HepG2 (cell line): ENCODE measurements at regions not wholly inside any gene's neighbourhood (a gene's known extent, or its start where the extent isn't known, plus 50 kb on each side); places are given as distances from the start of the nearest gene placed in this dataset.
"Not testable (repeated sequence)": the region's sequence is repeated elsewhere in the genome, so short reads cannot be mapped to it uniquely, and the experiment has no call there.

Experiments used
- BCL6 ChIP-seq: IDR thresholded peaks from 2 replicates; pipeline ENCODE4 v1.6.1; 2016; ENCODE audit warnings: missing genetic modification reagents, missing compliant biosample characterization
- FOSL2 ChIP-seq: sonication (generic); formaldehyde crosslinking; IDR thresholded peaks from 2 replicates; pipeline ENCODE4 v1.4.0; 2020; ENCODE audit warnings: missing genetic modification reagents
- GATAD2A ChIP-seq: IDR thresholded peaks from 2 replicates; pipeline ENCODE4 v1.6.1; 2016
- NCOA2 ChIP-seq: sonication (generic); formaldehyde crosslinking; IDR thresholded peaks from 2 replicates; pipeline ENCODE4 v1.8.0; 2022; ENCODE audit warnings: inconsistent platforms
- NR2F6 ChIP-seq, 2 experiments: IDR thresholded peaks; 2 replicates each; pipeline ENCODE4 v1.6.1; 2016; ENCODE audit warnings: antibody characterized with exemption in 1 of 2, mild to moderate bottlenecking in 1 of 2
- PHF21A ChIP-seq: sonication (generic); formaldehyde crosslinking; IDR thresholded peaks from 2 replicates; pipeline ENCODE4 v1.5.0; 2020; ENCODE audit warnings: mild to moderate bottlenecking, missing genetic modification reagents
- RARA ChIP-seq: IDR thresholded peaks from 2 replicates; pipeline ENCODE4 v1.6.1; 2016; ENCODE audit warnings: missing genetic modification reagents, missing compliant biosample characterization
- RXRA ChIP-seq: sonication (generic); formaldehyde crosslinking; IDR thresholded peaks from 2 replicates; pipeline ENCODE4 v1.5.1; 2020; ENCODE audit warnings: missing genetic modification reagents
- SAP130 ChIP-seq: IDR thresholded peaks from 2 replicates; pipeline ENCODE4 v1.6.1; 2016; ENCODE audit warnings: low read depth
- SOX13 ChIP-seq, 3 experiments: fragments of 450-650 bp in 1 of 3; sonication (generic) in 1 of 3; formaldehyde crosslinking in 1 of 3; IDR thresholded peaks in 2 of 3; conservative IDR thresholded peaks in 1 of 3; 2 replicates each; pipeline versions ENCODE4 v1.5.0 to v1.6.1; 2016 to 2020; ENCODE audit warnings: antibody characterized with exemption in 1 of 3, mild to moderate bottlenecking in 1 of 3, missing compliant biosample characterization in 1 of 3, missing genetic modification reagents in 1 of 3, moderate library complexity in 1 of 3
- SOX6 ChIP-seq, 2 experiments: fragments of 450-650 bp in 1 of 2; sonication (generic) in 1 of 2; formaldehyde crosslinking in 1 of 2; IDR thresholded peaks; 2 replicates each; pipeline versions ENCODE4 v1.4.0 to v1.6.1; 2017 to 2020; ENCODE audit warnings: antibody characterized with exemption in 1 of 2, mild to moderate bottlenecking in 1 of 2, missing genetic modification reagents in 1 of 2
- TBX2 ChIP-seq: sonication (generic); formaldehyde crosslinking; IDR thresholded peaks from 2 replicates; pipeline ENCODE4 v1.5.0; 2020; ENCODE audit warnings: missing genetic modification reagents, mild to moderate bottlenecking, borderline replicate concordance
- TBX3 ChIP-seq: fragments of 450-650 bp; IDR thresholded peaks from 2 replicates; pipeline ENCODE4 v1.6.1; 2017; ENCODE audit warnings: antibody characterized with exemption, mild to moderate bottlenecking, inconsistent platforms, borderline replicate concordance
- THRA ChIP-seq: sonication (generic); formaldehyde crosslinking; IDR thresholded peaks from 2 replicates; pipeline ENCODE4 v1.4.0; 2020; ENCODE audit warnings: missing genetic modification reagents, borderline replicate concordance
- ZFX ChIP-seq: sonication (generic); formaldehyde crosslinking; IDR thresholded peaks from 2 replicates; pipeline ENCODE4 v1.4.0; 2020; ENCODE audit warnings: mild to moderate bottlenecking, low read depth, missing genetic modification reagents, moderate library complexity
- ZNF687 ChIP-seq: sonication (generic); formaldehyde crosslinking; IDR thresholded peaks from 2 replicates; pipeline ENCODE4 v1.5.1; 2020; ENCODE audit warnings: mild to moderate bottlenecking, missing genetic modification reagents, moderate library complexity

GRCh38 chr16:88167798-88168556, 214.8 kb upstream of the ZNF469 start (continued):
- not testable (repeated sequence) for TF ChIP-seq SOX6, SOX13, NR2F6 (IDR thresholded peaks at IDR 0.05)
- TF ChIP-seq SOX6 (CRISPR knock-in tag; IDR thresholded peaks at IDR 0.05) (peak; percentile 48; the same call in 1 of the 2 replicates), BCL6 (CRISPR knock-in tag) (peak; percentile 26; the same call in 1 of the 2 replicates), RXRA (CRISPR knock-in tag) (peak; percentile 37; the same call in 1 of the 2 replicates), THRA (CRISPR knock-in tag) (peak; percentile 73; the same call in 1 of the 2 replicates), RARA (CRISPR knock-in tag) (peak; percentile 79), TBX2 (CRISPR knock-in tag) (peak; percentile 73), FOSL2 (CRISPR knock-in tag) (peak; percentile 45; the same call in 1 of the 2 replicates), TBX3 (peak; percentile 22; the same call in 1 of the 2 replicates), ZFX (CRISPR knock-in tag) (peak; percentile 28; the same call in 1 of the 2 replicates), GATAD2A (CRISPR knock-in tag) (0 out of 2 replicates have a peak, but pooled peaks have one; percentile 53), SAP130 (0 out of 2 replicates have a peak, but pooled peaks have one; percentile 11), SOX13 (CRISPR knock-in tag; conservative IDR thresholded peaks at IDR 0.05 in 1 of 2, IDR thresholded peaks at IDR 0.05 in 1 of 2) (0 out of 4 replicates have a peak, but pooled peaks of 1 of the 2 experiments have one; percentile 11), PHF21A (peak; percentile 20; the same call in 1 of the 2 replicates), ZNF687 (CRISPR knock-in tag) (peak; percentile 33; the same call in 1 of the 2 replicates), NR2F6 (CRISPR knock-in tag; IDR thresholded peaks at IDR 0.05) (0 out of 2 replicates have a peak, but pooled peaks have one; percentile 53), NCOA2 (peak; percentile 22; the same call in 1 of the 2 replicates)
